GM19452 (cell line): ENCODE measurements at regions not wholly inside any gene's neighbourhood (a gene's known extent, or its start where the extent isn't known, plus 50 kb on each side); places are given as distances from the start of the nearest gene placed in this dataset.

ENCODE experiments used
- ATAC-seq: cut with Tn5 transposase; IDR thresholded peaks from one replicate; pipeline ENCODE4 v1.9.1; 2021; ENCODE audit not compliant: unreplicated experiment

DNA sequence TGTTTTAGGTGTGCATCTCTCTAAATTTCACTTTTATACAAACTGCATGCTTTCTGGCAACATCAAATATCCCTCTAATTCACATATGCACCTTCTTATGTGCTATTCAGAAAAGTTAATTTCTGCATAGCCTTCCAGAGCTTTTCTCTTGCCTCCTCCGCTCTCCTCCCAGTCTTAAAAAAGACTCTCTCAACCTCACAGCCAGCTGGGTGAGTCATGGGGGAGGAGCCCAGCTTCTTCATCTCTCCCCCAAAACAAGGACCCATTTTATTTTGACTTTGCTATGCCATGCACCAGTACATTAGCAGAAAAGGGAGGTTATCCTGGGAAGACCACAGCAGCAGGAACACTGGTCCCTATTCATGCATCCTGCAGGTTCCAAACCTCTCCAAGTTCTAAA lies 234.4 kb downstream of the KCNA4 start:
- ATAC-seq: no peak

- ATAC-seq: no peak
Measured at GRCh38 chr11:29781268-29781667, 235.6 kb downstream of the KCNA4 start.

- ATAC-seq: no peak
Measured at GRCh38 chr11:29780756-29781155, 236.1 kb downstream of the KCNA4 start.

DNA sequence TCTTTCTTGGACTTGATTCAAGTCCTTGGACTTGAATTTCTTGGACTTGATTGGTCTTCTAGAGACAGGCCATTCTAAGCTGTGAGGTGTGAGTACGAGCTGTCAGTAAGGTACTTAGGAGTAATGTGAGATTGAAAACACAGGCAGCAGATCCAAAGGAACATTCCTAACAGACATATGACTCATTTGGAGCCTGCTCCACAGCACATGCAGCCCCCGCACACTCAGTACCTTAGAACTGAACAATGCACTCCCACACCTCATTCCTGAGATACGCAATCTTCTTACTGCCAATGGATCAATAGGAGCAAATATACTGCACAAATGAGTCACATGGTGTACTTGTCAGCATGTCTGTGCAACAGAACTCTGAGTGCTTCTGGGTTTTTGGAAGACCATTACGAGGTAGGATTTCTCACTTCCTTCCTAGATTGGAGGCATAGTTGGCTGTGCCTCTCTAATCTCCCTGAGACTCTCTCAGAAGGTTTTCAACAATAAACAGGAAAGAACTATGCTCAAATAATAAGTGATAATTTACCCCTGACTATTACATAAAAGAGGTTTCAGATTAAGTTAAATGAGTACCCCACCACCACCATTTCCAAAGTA lies 243.1 kb downstream of the KCNA4 start:
- ATAC-seq: no peak

- no peak for ATAC-seq
Measured at GRCh38 chr11:29756871-29757270, 260.0 kb downstream of the KCNA4 start.

DNA sequence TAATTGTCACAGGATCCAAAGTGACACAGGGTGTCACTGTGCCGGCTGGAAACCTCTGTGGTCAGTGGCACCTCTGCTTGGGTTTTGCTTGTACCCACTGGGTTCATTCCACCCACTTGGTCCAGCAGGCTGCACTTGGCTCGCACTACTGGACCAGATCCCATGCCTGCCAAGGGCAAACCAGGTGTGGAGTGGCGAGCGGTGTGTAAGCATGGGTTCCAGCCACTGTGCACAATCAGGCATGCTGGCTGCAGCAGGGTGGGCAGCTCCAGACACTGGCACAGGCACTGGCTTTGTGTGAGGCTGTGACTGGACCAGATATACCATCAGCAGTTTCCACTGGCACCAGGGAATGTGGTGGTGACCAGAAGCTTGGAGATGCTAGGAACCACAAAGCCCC lies 261.4 kb downstream of the KCNA4 start:
- no peak for ATAC-seq

GRCh38 chr11:29751618-29752017 lies 265.2 kb downstream of the KCNA4 start:
- ATAC-seq: no peak

DNA sequence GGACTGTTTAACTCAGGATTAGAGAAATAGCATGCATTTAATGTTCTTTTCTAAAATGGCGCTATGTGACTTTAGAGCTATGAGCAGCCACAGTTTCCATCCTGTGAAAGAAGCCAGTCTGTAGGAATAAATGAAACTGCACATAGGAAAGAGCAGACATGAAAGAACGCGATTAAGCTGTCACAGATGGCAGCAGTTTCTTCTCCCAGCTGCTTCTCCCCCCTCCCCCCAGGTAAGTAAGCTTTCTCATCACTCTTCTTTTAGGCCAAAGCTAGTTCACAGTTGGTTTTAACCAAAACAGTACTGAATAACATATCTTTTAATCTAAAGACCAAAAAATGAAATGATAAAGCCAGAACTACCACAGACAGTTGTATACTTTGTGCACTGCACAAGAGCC lies 266.4 kb downstream of the KCNA4 start:
- ATAC-seq: no peak

- ATAC-seq: no peak
Measured at GRCh38 chr11:29734287-29734686, 282.5 kb downstream of the KCNA4 start.

- ATAC-seq: no peak
Measured at GRCh38 chr11:29713831-29714320, 303.0 kb downstream of the KCNA4 start.

GRCh38 chr11:29712616-29713015 lies 304.2 kb downstream of the KCNA4 start:
- ATAC-seq: no peak

DNA sequence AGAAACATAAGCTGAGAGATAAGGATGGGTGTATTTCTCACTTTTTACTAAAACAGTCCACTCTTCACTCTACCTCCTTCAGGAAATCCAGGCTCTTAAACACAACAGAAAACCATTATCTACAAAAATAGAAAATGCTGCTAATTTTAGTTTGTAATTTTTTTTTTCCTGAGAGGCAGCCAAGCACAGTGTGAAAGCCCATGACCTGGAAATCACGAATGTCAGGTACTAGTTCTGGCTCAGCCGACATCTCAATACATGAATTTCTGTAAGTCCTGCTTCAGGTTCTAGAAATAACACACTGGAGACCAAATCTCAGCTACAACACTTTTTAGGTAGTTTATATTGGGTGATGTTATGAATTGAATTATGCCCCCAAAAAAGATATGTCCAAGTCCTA lies 308.9 kb downstream of the KCNA4 start:
- no peak for ATAC-seq

DNA sequence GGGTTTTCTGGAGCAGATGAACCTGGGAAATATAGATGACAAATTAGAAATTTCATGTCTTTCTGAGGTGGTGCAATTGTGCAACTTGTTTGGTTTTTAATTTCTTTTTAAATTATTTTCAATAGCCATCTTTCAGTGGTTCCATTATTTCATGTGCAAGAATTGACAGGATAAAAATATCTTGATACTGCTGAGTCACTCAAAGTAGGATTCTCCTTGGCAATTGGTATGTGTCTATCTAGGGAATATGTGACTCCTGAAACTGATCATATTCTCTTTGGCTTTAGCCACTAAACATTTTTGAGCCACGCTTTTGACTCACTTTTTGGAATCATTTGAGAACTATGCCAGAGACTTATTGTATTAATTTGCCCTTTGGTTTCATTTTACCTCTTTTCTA lies 331.5 kb downstream of the KCNA4 start:
- no peak for ATAC-seq

DNA sequence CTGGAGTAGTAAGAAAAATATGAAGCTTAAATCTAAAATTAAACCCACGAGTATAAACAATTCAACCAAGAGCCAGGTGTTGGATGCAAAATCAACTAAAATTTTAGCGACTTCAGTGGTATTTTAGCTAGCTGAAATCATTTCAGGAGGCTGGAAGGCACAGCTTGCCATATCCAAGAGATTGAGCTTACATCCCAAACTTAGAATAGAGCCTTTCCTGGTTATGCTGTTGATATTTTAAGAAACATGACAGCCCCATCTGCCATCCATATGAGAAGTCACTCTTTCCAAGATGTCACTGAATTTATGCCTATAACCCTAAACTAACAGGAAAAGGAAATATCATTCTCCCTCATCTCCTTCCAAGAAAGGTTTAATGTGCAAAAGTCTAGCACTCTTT lies 334.0 kb downstream of the KCNA4 start:
- no peak for ATAC-seq

- ATAC-seq: peak; percentile 72
Measured at GRCh38 chr11:29679996-29680395, 336.8 kb downstream of the KCNA4 start.

GRCh38 chr11:29676993-29677392 lies 339.8 kb downstream of the KCNA4 start:
- no peak for ATAC-seq

DNA sequence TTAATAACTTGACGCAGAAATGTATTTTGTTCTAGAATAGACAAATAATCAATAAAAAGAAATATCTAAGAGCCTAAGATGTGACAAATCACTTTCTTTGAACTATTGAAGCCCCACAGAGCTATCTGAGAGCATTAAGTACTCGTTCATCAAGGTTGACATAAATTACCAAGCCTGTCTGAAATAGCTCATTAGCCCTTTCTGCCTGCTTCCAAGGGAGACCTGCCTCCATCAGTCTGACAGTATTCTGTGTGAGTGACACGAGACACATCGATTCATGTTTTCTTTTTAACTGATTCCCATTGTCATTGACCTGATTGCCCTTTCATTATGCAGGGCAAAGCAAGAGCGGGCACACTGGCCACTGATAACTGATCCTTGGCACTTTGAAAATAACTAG lies 347.5 kb downstream of the KCNA4 start:
- ATAC-seq: no peak

- no peak for ATAC-seq
Measured at GRCh38 chr11:29657709-29658108, 359.1 kb downstream of the KCNA4 start.

DNA sequence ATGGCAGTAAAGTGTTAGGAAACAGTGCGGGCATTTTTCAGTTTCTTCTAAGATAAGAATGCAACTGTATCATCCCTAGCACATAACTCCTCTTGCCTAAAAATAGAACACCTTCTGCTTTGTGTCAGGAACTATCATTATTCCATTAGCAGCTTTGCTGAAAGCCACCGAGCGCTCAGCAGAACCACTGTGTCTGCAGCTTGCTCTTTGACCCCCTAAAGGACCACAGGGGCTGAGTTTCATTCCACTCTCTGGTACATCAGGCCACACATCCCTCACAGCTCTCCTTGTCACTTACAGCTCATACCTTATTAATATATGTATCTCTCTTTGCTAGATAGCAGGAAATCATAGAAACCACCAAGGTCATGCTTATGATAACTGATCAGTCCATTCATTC lies 360.2 kb downstream of the KCNA4 start:
- no peak for ATAC-seq

DNA sequence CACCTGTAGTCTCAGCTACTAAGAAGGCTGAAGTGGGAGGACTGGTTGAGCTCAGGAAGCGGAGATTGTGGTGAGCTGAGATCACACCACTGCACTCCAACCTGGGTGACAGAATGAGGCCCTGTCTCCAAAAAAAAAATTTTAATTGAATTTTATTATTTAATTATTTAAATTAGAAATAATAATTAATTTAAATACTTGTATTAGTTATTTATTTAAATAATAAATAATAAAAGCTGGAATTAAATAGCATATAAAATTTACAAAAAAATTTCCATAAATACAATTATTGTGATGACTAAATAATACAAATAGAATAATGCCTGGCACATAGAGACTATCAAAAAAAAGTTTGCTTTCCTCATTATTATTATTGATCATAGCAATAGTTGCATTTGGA lies 371.5 kb downstream of the KCNA4 start:
- ATAC-seq: no peak

GRCh38 chr11:29641201-29641600 lies 375.6 kb downstream of the KCNA4 start:
- no peak for ATAC-seq

GRCh38 chr11:29634744-29635143 lies 382.1 kb downstream of the KCNA4 start:
- ATAC-seq: no peak

GRCh38 chr11:29634244-29634643 lies 382.6 kb downstream of the KCNA4 start:
- ATAC-seq: no peak
